WTC11 (cell line): ENCODE measurements at regions not wholly inside any gene's neighbourhood (a gene's known extent, or its start where the extent isn't known, plus 50 kb on each side); places are given as distances from the start of the nearest gene placed in this dataset.

Source experiments
- ATAC-seq: fragments of 200-7000 bp; cut with Tn5 transposase; 2 replicates; pipeline ENCODE4 v1.10.0; 2021; ENCODE audit warnings: mild to moderate bottlenecking, moderate library complexity
- CTCF ChIA-PET: fragments of 300-600 bp; sonication (Branson Sonifier 250); formaldehyde crosslinking; loops from one replicate; lab custom pipeline; 2021; ENCODE audit warnings: antibody characterized with exemption; lab: Charles Lee
- POLR2A ChIA-PET: fragments of 350-600 bp; sonication (Branson Sonifier 250); formaldehyde crosslinking; loops from one replicate; lab custom pipeline; 2021; ENCODE audit warnings: antibody characterized with exemption; lab: Charles Lee
- DNase-seq: peaks from one replicate; pipeline ENCODE4 v3.0.0; 2021; ENCODE audit warnings: low spot score
- H3K27ac Mint-ChIP-seq: 2 replicates; pipeline ENCODE4 v1.8.0; 2021; ENCODE audit warnings: mixed read lengths
- H3K27me3 Mint-ChIP-seq: 2 replicates; pipeline ENCODE4 v1.8.0; 2021; ENCODE audit warnings: low read depth, mild to moderate bottlenecking, moderate library complexity, mixed read lengths
- H3K36me3 Mint-ChIP-seq: 2 replicates; pipeline ENCODE4 v1.8.0; 2021; ENCODE audit warnings: mixed read lengths
- H3K4me1 Mint-ChIP-seq: 2 replicates; pipeline ENCODE4 v1.8.0; 2022; ENCODE audit warnings: mixed read lengths
- H3K4me3 Mint-ChIP-seq: 2 replicates; pipeline ENCODE4 v1.8.0; 2021; ENCODE audit warnings: mild to moderate bottlenecking, moderate library complexity, mixed read lengths
- H3K9me3 Mint-ChIP-seq: 2 replicates; pipeline ENCODE4 v1.8.0; 2021; ENCODE audit warnings: mixed read lengths
- CREB1 ChIP-seq: sonication (generic); formaldehyde crosslinking; IDR thresholded peaks from 2 replicates; pipeline ENCODE4 v1.8.0; 2023; ENCODE audit warnings: mild to moderate bottlenecking, missing genetic modification reagents
- CREM ChIP-seq: sonication (generic); formaldehyde crosslinking; IDR thresholded peaks from 2 replicates; pipeline ENCODE4 v1.8.1; 2022; ENCODE audit warnings: mild to moderate bottlenecking, missing genetic modification reagents, moderate library complexity
- JAZF1 ChIP-seq: fragments of 250-450 bp; sonication (Bioruptor Pico); IDR thresholded peaks from 2 replicates; pipeline ENCODE4 v1.9.0; 2021; ENCODE audit warnings: moderate library complexity, mild to moderate bottlenecking, inconsistent platforms
- NR1H2 ChIP-seq: sonication (generic); formaldehyde crosslinking; IDR thresholded peaks from 2 replicates; pipeline ENCODE4 v1.9.0; 2021; ENCODE audit warnings: mild to moderate bottlenecking, moderate library complexity, missing genetic modification reagents
- SP1 ChIP-seq: sonication (generic); formaldehyde crosslinking; conservative IDR thresholded peaks from 2 replicates; pipeline ENCODE4 v1.8.1; 2022; ENCODE audit warnings: missing genetic modification reagents
- TEAD1 ChIP-seq: sonication (generic); formaldehyde crosslinking; IDR thresholded peaks from 2 replicates; pipeline ENCODE4 v1.8.0; 2022; ENCODE audit warnings: mild to moderate bottlenecking, missing genetic modification reagents
- ZBTB21 ChIP-seq: sonication (generic); formaldehyde crosslinking; IDR thresholded peaks from 2 replicates; pipeline ENCODE4 v1.8.1; 2023; ENCODE audit warnings: mild to moderate bottlenecking, missing genetic modification reagents, borderline replicate concordance
- ZNF138 ChIP-seq: sonication (generic); formaldehyde crosslinking; conservative IDR thresholded peaks from 2 replicates; pipeline ENCODE4 v1.8.1; 2022; ENCODE audit warnings: mild to moderate bottlenecking, moderate library complexity, missing genetic modification reagents
- ZNF232 ChIP-seq: sonication (generic); formaldehyde crosslinking; IDR thresholded peaks from 2 replicates; pipeline ENCODE4 v1.8.0; 2022; ENCODE audit warnings: mild to moderate bottlenecking, missing genetic modification reagents
- ZNF416 ChIP-seq: fragments of 250-450 bp; sonication (Bioruptor Pico); IDR thresholded peaks from 2 replicates; pipeline ENCODE4 v1.9.0; 2021; ENCODE audit warnings: mild to moderate bottlenecking, inconsistent platforms
- TF ChIP-seq, protein P1 (sequence below): sonication (generic); formaldehyde crosslinking; IDR thresholded peaks from 2 replicates; pipeline ENCODE4 v1.8.0; 2022; ENCODE audit warnings: missing genetic modification reagents
- TF ChIP-seq, protein P2 (sequence below): sonication (generic); formaldehyde crosslinking; IDR thresholded peaks from 2 replicates; pipeline ENCODE4 v1.8.1; 2022; ENCODE audit warnings: mild to moderate bottlenecking, moderate library complexity, missing genetic modification reagents
- TF ChIP-seq, protein P3 (sequence below): fragments of 250-450 bp; sonication (Bioruptor Pico); IDR thresholded peaks from 2 replicates; pipeline ENCODE4 v1.9.0; 2021; ENCODE audit warnings: moderate library complexity, mild to moderate bottlenecking, inconsistent platforms, borderline replicate concordance
- TF ChIP-seq, protein P4 (sequence below): sonication (generic); formaldehyde crosslinking; IDR thresholded peaks from 2 replicates; pipeline ENCODE4 v1.8.0; 2023; ENCODE audit warnings: missing genetic modification reagents, mild to moderate bottlenecking, borderline replicate concordance
- TF ChIP-seq, protein P5 (sequence below): fragments of 250-450 bp; sonication (Bioruptor Pico); IDR thresholded peaks from 2 replicates; pipeline ENCODE4 v1.8.0; 2021; ENCODE audit warnings: mild to moderate bottlenecking
- TF ChIP-seq, protein P6 (sequence below): fragments of 250-450 bp; sonication (Bioruptor Pico); IDR thresholded peaks from 2 replicates; pipeline ENCODE4 v1.9.0; 2021; ENCODE audit warnings: mild to moderate bottlenecking

DNA sequence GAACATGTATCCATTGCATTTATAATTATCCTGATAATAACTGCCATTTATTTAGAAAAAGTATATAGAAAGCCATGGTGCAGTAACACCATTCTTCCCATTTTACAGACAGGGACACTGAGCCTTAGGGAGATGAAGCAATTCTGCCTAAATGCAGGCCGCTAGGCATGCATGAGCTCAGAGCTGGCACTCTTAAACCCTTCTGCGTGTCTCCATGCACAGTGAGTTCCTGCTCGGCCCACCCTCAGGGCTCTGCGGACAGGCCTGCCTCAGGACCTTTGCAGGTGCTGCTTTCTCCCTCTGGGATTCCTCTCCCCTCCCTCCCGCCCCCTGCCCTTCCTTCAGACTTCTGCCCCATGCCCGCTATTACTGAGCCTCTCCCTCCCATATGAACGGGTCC is 54.3 kb upstream of the WSB1 start:
- Mint-ChIP-seq H3K4me1 (peaks cover 16% of the 10 kb centered on the region), H3K27ac (no peak overlapping the region), H3K36me3 (no peaks in the 10 kb centered on the region), H3K27me3 (no peaks in the 10 kb centered on the region), H3K9me3 (no peaks in the 10 kb centered on the region), H3K4me3 (no peak overlapping the region)
- no peak for TF ChIP-seq ZNF232 (CRISPR knock-in tag)
- TF ChIP-seq, protein P1, sequence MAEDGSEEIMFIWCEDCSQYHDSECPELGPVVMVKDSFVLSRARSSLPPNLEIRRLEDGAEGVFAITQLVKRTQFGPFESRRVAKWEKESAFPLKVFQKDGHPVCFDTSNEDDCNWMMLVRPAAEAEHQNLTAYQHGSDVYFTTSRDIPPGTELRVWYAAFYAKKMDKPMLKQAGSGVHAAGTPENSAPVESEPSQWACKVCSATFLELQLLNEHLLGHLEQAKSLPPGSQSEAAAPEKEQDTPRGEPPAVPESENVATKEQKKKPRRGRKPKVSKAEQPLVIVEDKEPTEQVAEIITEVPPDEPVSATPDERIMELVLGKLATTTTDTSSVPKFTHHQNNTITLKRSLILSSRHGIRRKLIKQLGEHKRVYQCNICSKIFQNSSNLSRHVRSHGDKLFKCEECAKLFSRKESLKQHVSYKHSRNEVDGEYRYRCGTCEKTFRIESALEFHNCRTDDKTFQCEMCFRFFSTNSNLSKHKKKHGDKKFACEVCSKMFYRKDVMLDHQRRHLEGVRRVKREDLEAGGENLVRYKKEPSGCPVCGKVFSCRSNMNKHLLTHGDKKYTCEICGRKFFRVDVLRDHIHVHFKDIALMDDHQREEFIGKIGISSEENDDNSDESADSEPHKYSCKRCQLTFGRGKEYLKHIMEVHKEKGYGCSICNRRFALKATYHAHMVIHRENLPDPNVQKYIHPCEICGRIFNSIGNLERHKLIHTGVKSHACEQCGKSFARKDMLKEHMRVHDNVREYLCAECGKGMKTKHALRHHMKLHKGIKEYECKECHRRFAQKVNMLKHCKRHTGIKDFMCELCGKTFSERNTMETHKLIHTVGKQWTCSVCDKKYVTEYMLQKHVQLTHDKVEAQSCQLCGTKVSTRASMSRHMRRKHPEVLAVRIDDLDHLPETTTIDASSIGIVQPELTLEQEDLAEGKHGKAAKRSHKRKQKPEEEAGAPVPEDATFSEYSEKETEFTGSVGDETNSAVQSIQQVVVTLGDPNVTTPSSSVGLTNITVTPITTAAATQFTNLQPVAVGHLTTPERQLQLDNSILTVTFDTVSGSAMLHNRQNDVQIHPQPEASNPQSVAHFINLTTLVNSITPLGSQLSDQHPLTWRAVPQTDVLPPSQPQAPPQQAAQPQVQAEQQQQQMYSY (CRISPR knock-in tag), result no peak
- no peak for TF ChIP-seq SP1 (CRISPR knock-in tag)
- TF ChIP-seq, protein P2, sequence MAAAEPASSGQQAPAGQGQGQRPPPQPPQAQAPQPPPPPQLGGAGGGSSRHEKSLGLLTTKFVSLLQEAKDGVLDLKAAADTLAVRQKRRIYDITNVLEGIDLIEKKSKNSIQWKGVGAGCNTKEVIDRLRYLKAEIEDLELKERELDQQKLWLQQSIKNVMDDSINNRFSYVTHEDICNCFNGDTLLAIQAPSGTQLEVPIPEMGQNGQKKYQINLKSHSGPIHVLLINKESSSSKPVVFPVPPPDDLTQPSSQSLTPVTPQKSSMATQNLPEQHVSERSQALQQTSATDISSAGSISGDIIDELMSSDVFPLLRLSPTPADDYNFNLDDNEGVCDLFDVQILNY, result no peak
- TF ChIP-seq, protein P3, sequence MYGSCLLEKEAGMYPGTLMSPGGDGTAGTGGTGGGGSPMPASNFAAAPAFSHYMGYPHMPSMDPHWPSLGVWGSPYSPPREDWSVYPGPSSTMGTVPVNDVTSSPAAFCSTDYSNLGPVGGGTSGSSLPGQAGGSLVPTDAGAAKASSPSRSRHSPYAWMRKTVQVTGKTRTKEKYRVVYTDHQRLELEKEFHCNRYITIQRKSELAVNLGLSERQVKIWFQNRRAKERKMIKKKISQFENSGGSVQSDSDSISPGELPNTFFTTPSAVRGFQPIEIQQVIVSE, result no peak
- TF ChIP-seq JAZF1 (CRISPR knock-in tag), result no peak
- no peak for TF ChIP-seq ZNF416 (CRISPR knock-in tag)
- no peak for TF ChIP-seq ZBTB21 (CRISPR knock-in tag)
- TF ChIP-seq NR1H2 (CRISPR knock-in tag), result no peak
- no peak for TF ChIP-seq CREB1
- TF ChIP-seq, protein P4, sequence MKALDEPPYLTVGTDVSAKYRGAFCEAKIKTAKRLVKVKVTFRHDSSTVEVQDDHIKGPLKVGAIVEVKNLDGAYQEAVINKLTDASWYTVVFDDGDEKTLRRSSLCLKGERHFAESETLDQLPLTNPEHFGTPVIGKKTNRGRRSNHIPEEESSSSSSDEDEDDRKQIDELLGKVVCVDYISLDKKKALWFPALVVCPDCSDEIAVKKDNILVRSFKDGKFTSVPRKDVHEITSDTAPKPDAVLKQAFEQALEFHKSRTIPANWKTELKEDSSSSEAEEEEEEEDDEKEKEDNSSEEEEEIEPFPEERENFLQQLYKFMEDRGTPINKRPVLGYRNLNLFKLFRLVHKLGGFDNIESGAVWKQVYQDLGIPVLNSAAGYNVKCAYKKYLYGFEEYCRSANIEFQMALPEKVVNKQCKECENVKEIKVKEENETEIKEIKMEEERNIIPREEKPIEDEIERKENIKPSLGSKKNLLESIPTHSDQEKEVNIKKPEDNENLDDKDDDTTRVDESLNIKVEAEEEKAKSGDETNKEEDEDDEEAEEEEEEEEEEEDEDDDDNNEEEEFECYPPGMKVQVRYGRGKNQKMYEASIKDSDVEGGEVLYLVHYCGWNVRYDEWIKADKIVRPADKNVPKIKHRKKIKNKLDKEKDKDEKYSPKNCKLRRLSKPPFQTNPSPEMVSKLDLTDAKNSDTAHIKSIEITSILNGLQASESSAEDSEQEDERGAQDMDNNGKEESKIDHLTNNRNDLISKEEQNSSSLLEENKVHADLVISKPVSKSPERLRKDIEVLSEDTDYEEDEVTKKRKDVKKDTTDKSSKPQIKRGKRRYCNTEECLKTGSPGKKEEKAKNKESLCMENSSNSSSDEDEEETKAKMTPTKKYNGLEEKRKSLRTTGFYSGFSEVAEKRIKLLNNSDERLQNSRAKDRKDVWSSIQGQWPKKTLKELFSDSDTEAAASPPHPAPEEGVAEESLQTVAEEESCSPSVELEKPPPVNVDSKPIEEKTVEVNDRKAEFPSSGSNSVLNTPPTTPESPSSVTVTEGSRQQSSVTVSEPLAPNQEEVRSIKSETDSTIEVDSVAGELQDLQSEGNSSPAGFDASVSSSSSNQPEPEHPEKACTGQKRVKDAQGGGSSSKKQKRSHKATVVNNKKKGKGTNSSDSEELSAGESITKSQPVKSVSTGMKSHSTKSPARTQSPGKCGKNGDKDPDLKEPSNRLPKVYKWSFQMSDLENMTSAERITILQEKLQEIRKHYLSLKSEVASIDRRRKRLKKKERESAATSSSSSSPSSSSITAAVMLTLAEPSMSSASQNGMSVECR, result no peak
- no peak for TF ChIP-seq ZNF138 (CRISPR knock-in tag)
- TF ChIP-seq, protein P5, sequence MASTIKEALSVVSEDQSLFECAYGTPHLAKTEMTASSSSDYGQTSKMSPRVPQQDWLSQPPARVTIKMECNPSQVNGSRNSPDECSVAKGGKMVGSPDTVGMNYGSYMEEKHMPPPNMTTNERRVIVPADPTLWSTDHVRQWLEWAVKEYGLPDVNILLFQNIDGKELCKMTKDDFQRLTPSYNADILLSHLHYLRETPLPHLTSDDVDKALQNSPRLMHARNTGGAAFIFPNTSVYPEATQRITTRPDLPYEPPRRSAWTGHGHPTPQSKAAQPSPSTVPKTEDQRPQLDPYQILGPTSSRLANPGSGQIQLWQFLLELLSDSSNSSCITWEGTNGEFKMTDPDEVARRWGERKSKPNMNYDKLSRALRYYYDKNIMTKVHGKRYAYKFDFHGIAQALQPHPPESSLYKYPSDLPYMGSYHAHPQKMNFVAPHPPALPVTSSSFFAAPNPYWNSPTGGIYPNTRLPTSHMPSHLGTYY (CRISPR knock-in tag), result no peak
- TF ChIP-seq, protein P6, sequence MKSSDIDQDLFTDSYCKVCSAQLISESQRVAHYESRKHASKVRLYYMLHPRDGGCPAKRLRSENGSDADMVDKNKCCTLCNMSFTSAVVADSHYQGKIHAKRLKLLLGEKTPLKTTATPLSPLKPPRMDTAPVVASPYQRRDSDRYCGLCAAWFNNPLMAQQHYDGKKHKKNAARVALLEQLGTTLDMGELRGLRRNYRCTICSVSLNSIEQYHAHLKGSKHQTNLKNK, result no peak
- no peak for TF ChIP-seq CREM (CRISPR knock-in tag)
- TF ChIP-seq TEAD1 (CRISPR knock-in tag), result no peak
- ChIA-PET CTCF (interaction anchor here (0.9 to 3.5 kb wide), 5 partner anchors 93 to 412 kb away, joined by 3 to 20 read pairs (median 3); no protein-coding TSS in a partner anchor), POLR2A (no interaction called here)
- no peak for DNase-seq
- ATAC-seq, result no peak
